Activated B cell treated with CpG ODN at 0.5 μM for 24 hours (primary cell): ENCODE measurements at regions not wholly inside any gene's neighbourhood (a gene's known extent, or its start where the extent isn't known, plus 50 kb on each side); places are given as distances from the start of the nearest gene placed in this dataset.

ENCODE experiments used
- ATAC-seq: fragments of 200-7000 bp; cut with Tn5 transposase; one replicate; pipeline ENCODE4 v1.10.0; 2021; ENCODE audit warnings: low read depth, mild to moderate bottlenecking, moderate library complexity
- CTCF ChIA-PET: fragments of 350-600 bp; sonication (Branson Sonifier 250); formaldehyde crosslinking; loops from one replicate; lab custom pipeline; 2021; ENCODE audit warnings: antibody characterized with exemption; lab: Charles Lee
- POLR2A ChIA-PET: fragments of 350-600 bp; sonication (Branson Sonifier 250); formaldehyde crosslinking; loops from one replicate; lab custom pipeline; 2021; ENCODE audit warnings: antibody characterized with exemption; lab: Charles Lee
- DNase-seq: peaks from one replicate; pipeline ENCODE4 v3.0.0; 2022
- H3K27ac Mint-ChIP-seq: one replicate; pipeline ENCODE4 v1.8.0; 2020; ENCODE audit warnings: mixed read lengths
- H3K27me3 Mint-ChIP-seq: one replicate; pipeline ENCODE4 v1.8.0; 2021; ENCODE audit warnings: mixed read lengths
- H3K36me3 Mint-ChIP-seq: one replicate; pipeline ENCODE4 v1.8.0; 2021; ENCODE audit warnings: low read depth, mixed read lengths
- H3K4me1 Mint-ChIP-seq: one replicate; pipeline ENCODE4 v1.8.0; 2021; ENCODE audit warnings: mixed read lengths
- H3K4me3 Mint-ChIP-seq: one replicate; pipeline ENCODE4 v1.8.0; 2020; ENCODE audit warnings: mild to moderate bottlenecking, mixed read lengths
- H3K9me3 Mint-ChIP-seq: one replicate; pipeline ENCODE4 v1.8.0; 2020; ENCODE audit warnings: mixed read lengths
- CTCF ChIP-seq: fragments of 200-600 bp; IDR thresholded peaks from one replicate; pipeline ENCODE4 v1.8.0; 2022; ENCODE audit warnings: antibody characterized with exemption, mild to moderate bottlenecking
- intact Hi-C: fragments of 100-400 bp; cut with micrococcal nuclease; formaldehyde crosslinking; loops from one replicate; pipeline ENCODE4 v1.15.1; 2024

- Mint-ChIP-seq H3K4me1 (peaks cover 63% of the 10 kb centered on the region), H3K36me3 (peaks cover 56% of the 10 kb centered on the region), H3K27me3 (no peaks in the 10 kb centered on the region), H3K9me3 (no peaks in the 10 kb centered on the region), H3K27ac (peak overlapping the region; percentile 80), H3K4me3 (peak overlapping the region; percentile 99)
- POLR2A ChIA-PET: interaction anchor here (0.6 to 12.0 kb wide), 11 partner anchors 9 to 144 kb away, joined by 3 to 412 read pairs (median 4); no protein-coding TSS in a partner anchor
- no peak for TF ChIP-seq CTCF
- peak; percentile 23 for ATAC-seq
- intact Hi-C loops: loop anchor here (2.0 kb wide), 1 partner anchor 14 kb away; no protein-coding TSS in a partner anchor
- no peak for DNase-seq
- CTCF ChIA-PET: interaction anchor here (1.2 to 4.1 kb wide), 4 partner anchors 19 to 147 kb away, joined by 3 to 25 read pairs (median 4); no protein-coding TSS in a partner anchor
Observed at GRCh38 chr9:110050925-110051355, 157.0 kb downstream of the C9orf152 start.

GRCh38 chr9:110056062-110056461, 151.9 kb downstream of the C9orf152 start:
- CTCF ChIA-PET: interaction anchor here (2.9 to 6.3 kb wide), 3 partner anchors 96 to 153 kb away, joined by 13 to 67 read pairs (median 59); no protein-coding TSS in a partner anchor
- peaks cover 84% of the 10 kb centered on the region for H3K4me1 Mint-ChIP-seq
- POLR2A ChIA-PET: interaction anchor here (0.7 to 12.0 kb wide), 6 partner anchors 80 to 150 kb away, joined by 3 to 412 read pairs (median 30); no protein-coding TSS in a partner anchor

GRCh38 chr9:110058304-110058953, 149.5 kb downstream of the C9orf152 start:
- DNase-seq (no peak), ATAC-seq (peak; percentile 75)
- intact Hi-C loops: loop anchor here (1.0 to 5.0 kb wide), 6 partner anchors 9 to 484 kb away; no protein-coding TSS in a partner anchor
- no peak for TF ChIP-seq CTCF
- Mint-ChIP-seq H3K36me3 (peaks cover 71% of the 10 kb centered on the region), H3K4me1 (peaks cover 73% of the 10 kb centered on the region), H3K27ac (peak overlapping the region; percentile 83), H3K9me3 (no peaks in the 10 kb centered on the region), H3K27me3 (no peaks in the 10 kb centered on the region), H3K4me3 (peak overlapping the region; percentile 33)
- ChIA-PET POLR2A (interaction anchor here (1.1 to 12.0 kb wide), 7 partner anchors 9 to 153 kb away, joined by 4 to 412 read pairs (median 24); no protein-coding TSS in a partner anchor), CTCF (interaction anchor here (0.7 to 6.3 kb wide), 15 partner anchors 15 to 177 kb away, joined by 3 to 67 read pairs (median 4); no protein-coding TSS in a partner anchor)

More at GRCh38 chr9:110056062-110056461, 151.9 kb downstream of the C9orf152 start:
- H3K27me3 Mint-ChIP-seq: no peaks in the 10 kb centered on the region
- ATAC-seq: no peak
- H3K4me3 Mint-ChIP-seq: no peak overlapping the region
- no peak for DNase-seq
- peak overlapping the region; percentile 83 for H3K27ac Mint-ChIP-seq
- intact Hi-C loops: loop anchor here (5.0 kb wide), 1 partner anchor 161 kb away; no protein-coding TSS in a partner anchor
- H3K36me3 Mint-ChIP-seq: peaks cover 72% of the 10 kb centered on the region
- TF ChIP-seq CTCF: no peak
- no peaks in the 10 kb centered on the region for H3K9me3 Mint-ChIP-seq

GRCh38 chr9:110059461-110059860, 148.5 kb downstream of the C9orf152 start:
- intact Hi-C loops: loop anchor here (5.0 kb wide), 1 partner anchor 158 kb away; no protein-coding TSS in a partner anchor
- CTCF ChIA-PET: interaction anchor here (1.6 to 6.3 kb wide), 4 partner anchors 50 to 156 kb away, joined by 3 to 67 read pairs (median 36); no protein-coding TSS in a partner anchor
- Mint-ChIP-seq H3K4me1 (peaks cover 77% of the 10 kb centered on the region), H3K4me3 (no peak overlapping the region), H3K9me3 (no peaks in the 10 kb centered on the region), H3K36me3 (peaks cover 76% of the 10 kb centered on the region), H3K27me3 (no peaks in the 10 kb centered on the region), H3K27ac (no peak overlapping the region)
- TF ChIP-seq CTCF: no peak
- ATAC-seq (no peak), DNase-seq (no peak)
- POLR2A ChIA-PET: interaction anchor here (0.6 to 5.1 kb wide), 4 partner anchors 8 to 154 kb away, joined by 4 to 56 read pairs (median 6); no protein-coding TSS in a partner anchor
